ENCODE measurements at regions not wholly inside any gene's neighbourhood (a gene's known extent, or its start where the extent isn't known, plus 50 kb on each side); places are given as distances from the start of the nearest gene placed in this dataset.

GRCh38 chr20:11350126-11351005, 567.3 kb upstream of the BTBD3 start:
- TF ChIP-seq CTCF (IDR thresholded peaks at IDR 0.05) (no peak), POLR2AphosphoS5 (IDR thresholded peaks at IDR 0.05) (no peak), POLR2A (IDR thresholded peaks at IDR 0.05) (no peak), EP300 (IDR thresholded peaks at IDR 0.05) (no peak)
